ENCODE measurements at regions not wholly inside any gene's neighbourhood (a gene's known extent, or its start where the extent isn't known, plus 50 kb on each side); places are given as distances from the start of the nearest gene placed in this dataset.

DNA sequence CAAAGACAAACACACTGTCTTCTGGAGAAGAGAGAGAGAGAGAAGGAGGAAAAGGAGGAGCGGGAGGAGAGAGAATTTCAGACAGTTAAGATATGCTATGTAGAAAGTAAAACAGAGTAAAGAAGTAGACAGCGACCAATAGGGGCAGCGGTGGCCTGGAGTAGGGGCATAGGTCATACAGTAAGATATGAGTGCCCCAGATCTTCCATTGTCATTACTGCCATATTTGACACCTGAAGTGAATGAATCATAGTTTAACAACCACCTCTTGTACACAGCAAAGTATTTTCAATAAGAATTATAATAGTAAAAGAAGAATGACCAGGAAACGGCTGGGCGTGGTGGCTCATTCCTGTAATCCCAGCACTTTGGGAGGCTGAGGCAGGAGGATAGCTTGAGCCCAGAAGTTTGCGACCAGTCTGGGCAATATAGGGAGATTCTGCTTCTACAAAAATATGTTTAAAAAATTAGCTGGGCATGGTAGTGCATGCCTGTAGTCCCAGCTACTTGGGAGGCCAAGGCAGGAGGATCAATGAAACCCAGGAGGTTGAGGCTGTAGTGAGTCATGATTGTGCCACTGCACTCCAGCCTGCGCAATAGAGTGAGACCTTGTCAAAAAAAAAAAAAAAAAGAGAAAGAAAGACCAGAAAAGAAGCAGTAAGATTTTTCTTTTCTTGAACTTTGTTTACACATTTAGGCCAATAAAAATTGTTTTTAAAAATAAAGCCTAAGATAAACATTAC is 77.0 kb upstream of the GPR158 start:
- DNase-seq: no peak
- Histone ChIP-seq H3K4me1 (ENCODE audit: control insufficient read depth in 1 of 2, insufficient read depth in 2 of 2, low read length in 2 of 2) (no peaks in the 10 kb centered on the region), H3K4me3 (ENCODE audit: low read length in 2 of 2) (no peak overlapping the region), H3K9me3 (ENCODE audit: control insufficient read depth, low read length) (no peaks in the 10 kb centered on the region), H3K36me3 (ENCODE audit: control insufficient read depth in 1 of 2, insufficient read depth in 2 of 2, low read length in 1 of 2) (no peaks in the 10 kb centered on the region), H3K27me3 (ENCODE audit: control insufficient read depth in 1 of 2, insufficient read depth in 2 of 2, low read length in 1 of 2) (no peaks in the 10 kb centered on the region), H3K27ac (ENCODE audit: low read depth in 1 of 2, low read length in 2 of 2) (no peak overlapping the region)
- intact Hi-C loops (cut with DNase I): no loop called here
- no peak for ATAC-seq (ENCODE audit: low FRiP score)
- WGBS, 2 donors: 93 to 96% methylated on average over 7 of the region's 7 CpGs

DNA sequence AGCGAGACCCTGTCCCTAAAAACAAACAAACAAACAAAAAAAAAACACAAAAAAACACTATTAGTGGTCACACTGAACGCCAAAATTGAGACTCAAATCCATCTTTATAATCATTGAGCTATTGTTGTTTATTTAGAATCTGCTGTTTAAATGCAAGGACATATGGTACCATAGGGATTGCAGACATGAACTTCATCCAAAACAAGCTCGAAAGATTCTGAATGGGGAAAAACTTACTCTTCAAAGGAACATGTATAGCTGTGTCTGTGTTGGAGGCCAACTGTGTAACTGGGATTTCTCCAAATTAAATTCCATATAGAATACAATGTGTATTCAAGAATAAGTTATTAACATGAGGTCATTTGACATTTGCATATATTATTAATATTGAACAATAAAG is 74.7 kb upstream of the GPR158 start:
- Histone ChIP-seq H3K4me1 (ENCODE audit: control insufficient read depth in 1 of 2, insufficient read depth in 2 of 2, low read length in 2 of 2) (no peaks in the 10 kb centered on the region), H3K27ac (ENCODE audit: low read depth in 1 of 2, low read length in 2 of 2) (no peak overlapping the region), H3K9me3 (ENCODE audit: control insufficient read depth, low read length) (no peaks in the 10 kb centered on the region), H3K27me3 (ENCODE audit: control insufficient read depth in 1 of 2, insufficient read depth in 2 of 2, low read length in 1 of 2) (no peaks in the 10 kb centered on the region), H3K36me3 (ENCODE audit: control insufficient read depth in 1 of 2, insufficient read depth in 2 of 2, low read length in 1 of 2) (no peaks in the 10 kb centered on the region), H3K4me3 (ENCODE audit: low read length in 2 of 2) (no peak overlapping the region)
- DNase-seq: no peak
- WGBS, 2 donors: 75 to 81% methylated on average over 3 of the region's 3 CpGs
- intact Hi-C loops (cut with DNase I): no loop called here
- no peak for ATAC-seq (ENCODE audit: low FRiP score)

DNA sequence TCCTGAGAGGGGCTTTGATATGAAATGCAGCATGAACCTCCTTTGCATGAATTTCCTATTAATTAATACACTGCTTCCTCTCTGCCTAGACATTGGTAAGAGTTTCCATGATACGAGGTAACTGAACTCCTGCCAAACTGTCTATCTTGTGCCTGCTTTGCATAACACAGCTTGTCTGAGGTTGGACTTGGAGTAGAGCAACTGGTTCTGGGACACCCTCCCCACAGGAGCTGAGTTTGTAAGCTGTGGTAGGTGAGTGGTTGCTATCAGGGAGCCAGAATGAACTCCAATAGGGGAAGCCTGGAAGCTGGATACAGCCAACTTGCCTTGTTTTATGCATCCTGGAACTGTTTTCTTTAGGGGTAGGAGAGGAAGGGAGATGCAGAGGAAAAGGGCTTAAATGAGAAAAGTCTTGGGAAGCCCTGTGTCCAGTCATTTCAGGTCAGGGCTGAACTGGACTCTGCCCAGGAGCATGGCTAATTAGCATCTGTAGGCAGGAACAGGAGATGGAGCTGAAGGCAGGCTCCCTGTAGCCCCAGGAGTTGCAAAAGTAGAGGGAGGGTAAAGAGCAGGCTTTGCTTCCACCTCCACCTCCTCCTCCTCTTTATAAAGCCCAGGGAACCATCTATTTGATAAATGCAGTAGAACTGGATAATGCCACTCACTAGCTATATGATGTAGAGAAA is 73.2 kb upstream of the GPR158 start:
- DNase-seq (no peak), ATAC-seq (ENCODE audit: low FRiP score) (no peak)
- H3K27ac ChIP-seq (ENCODE audit: low read depth in 1 of 2, low read length in 2 of 2): no peak overlapping the region
- H3K9me3 ChIP-seq (ENCODE audit: control insufficient read depth, low read length): no peaks in the 10 kb centered on the region
- intact Hi-C loops (cut with DNase I): no loop called here
- H3K4me3 ChIP-seq (ENCODE audit: low read length in 2 of 2): no peak overlapping the region
- H3K36me3 ChIP-seq (ENCODE audit: control insufficient read depth in 1 of 2, insufficient read depth in 2 of 2, low read length in 1 of 2): no peaks in the 10 kb centered on the region
- H3K27me3 ChIP-seq (ENCODE audit: control insufficient read depth in 1 of 2, insufficient read depth in 2 of 2, low read length in 1 of 2): no peaks in the 10 kb centered on the region
- H3K4me1 ChIP-seq (ENCODE audit: control insufficient read depth in 1 of 2, insufficient read depth in 2 of 2, low read length in 2 of 2): no peaks in the 10 kb centered on the region
- 21 to 23% methylated on average over 1 of the region's 1 CpG for WGBS, 2 donors

DNA sequence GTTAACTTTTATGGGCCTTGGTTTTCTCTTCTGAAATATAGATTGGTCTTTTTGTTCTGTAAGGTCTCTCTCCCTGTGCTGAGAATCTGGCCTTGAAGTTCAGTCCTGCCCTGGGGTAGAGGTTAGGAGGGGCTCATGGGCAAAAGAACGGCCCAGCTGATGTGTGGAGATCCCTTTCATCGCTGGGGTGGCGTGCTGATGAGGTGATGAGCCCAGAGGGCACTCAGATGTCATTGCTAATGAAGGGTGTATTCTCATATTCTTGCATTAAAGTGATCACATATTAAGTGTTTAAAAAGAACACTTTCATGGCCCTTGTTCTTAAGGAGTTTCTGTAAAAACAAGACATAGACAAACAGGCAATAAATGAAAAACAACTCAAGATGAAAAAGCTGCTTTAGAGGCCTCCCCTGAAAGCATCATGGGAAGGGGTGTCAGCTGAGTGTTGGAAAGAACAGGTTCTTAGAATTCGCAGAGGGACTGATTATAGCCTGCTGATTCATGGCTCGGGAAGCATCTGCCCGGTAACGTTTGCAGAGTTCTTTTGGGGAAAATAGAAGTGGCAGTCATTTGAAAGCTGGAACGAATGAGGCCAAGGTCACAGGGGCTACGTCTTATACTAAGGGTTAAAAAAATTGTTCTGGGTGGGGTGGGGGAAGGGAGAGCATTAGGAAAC is 72.5 kb upstream of the GPR158 start:
- no peak overlapping the region for H3K4me3 ChIP-seq (ENCODE audit: low read length in 2 of 2)
- intact Hi-C loops (cut with DNase I): no loop called here
- ATAC-seq (ENCODE audit: low FRiP score) (no peak), DNase-seq (no peak)
- H3K27ac ChIP-seq (ENCODE audit: low read depth in 1 of 2, low read length in 2 of 2): no peak overlapping the region
- no peaks in the 10 kb centered on the region for H3K4me1 ChIP-seq (ENCODE audit: control insufficient read depth in 1 of 2, insufficient read depth in 2 of 2, low read length in 2 of 2)
- WGBS, 2 donors: 70 to 76% methylated on average over 9 of the region's 9 CpGs
- no peaks in the 10 kb centered on the region for H3K9me3 ChIP-seq (ENCODE audit: control insufficient read depth, low read length)
- H3K36me3 ChIP-seq (ENCODE audit: control insufficient read depth in 1 of 2, insufficient read depth in 2 of 2, low read length in 1 of 2): no peaks in the 10 kb centered on the region
- no peaks in the 10 kb centered on the region for H3K27me3 ChIP-seq (ENCODE audit: control insufficient read depth in 1 of 2, insufficient read depth in 2 of 2, low read length in 1 of 2)

DNA sequence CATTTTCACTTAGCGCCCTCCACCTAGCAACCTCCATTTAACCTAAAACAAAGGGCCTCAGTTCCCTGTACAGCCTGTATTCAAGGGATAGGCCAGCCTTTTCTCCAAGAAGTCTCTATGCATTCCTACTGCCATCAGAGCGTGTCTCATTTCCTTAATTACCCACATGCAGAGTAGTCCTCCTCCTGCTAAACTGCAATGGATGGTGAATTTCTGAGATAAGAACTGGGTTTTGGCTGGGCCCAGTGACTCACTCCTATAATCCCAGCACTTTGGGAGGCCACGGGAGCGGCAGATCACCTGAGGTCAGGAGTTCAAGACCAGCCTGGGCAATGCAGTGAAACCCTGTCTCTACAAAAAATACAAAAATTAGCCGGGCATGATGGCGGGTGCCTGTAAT is 71.1 kb upstream of the GPR158 start:
- WGBS, 2 donors: 93 to 97% methylated on average over 6 of the region's 6 CpGs
- no peaks in the 10 kb centered on the region for H3K36me3 ChIP-seq (ENCODE audit: control insufficient read depth in 1 of 2, insufficient read depth in 2 of 2, low read length in 1 of 2)
- DNase-seq: no peak
- H3K27ac ChIP-seq (ENCODE audit: low read depth in 1 of 2, low read length in 2 of 2): no peak overlapping the region
- intact Hi-C loops (cut with DNase I): no loop called here
- no peak for ATAC-seq (ENCODE audit: low FRiP score)
- no peaks in the 10 kb centered on the region for H3K27me3 ChIP-seq (ENCODE audit: control insufficient read depth in 1 of 2, insufficient read depth in 2 of 2, low read length in 1 of 2)
- peaks cover 0 to 2% of the 10 kb centered on the region in 2 donors for H3K4me1 ChIP-seq (ENCODE audit: control insufficient read depth in 1 of 2, insufficient read depth in 2 of 2, low read length in 2 of 2)
- no peaks in the 10 kb centered on the region for H3K9me3 ChIP-seq (ENCODE audit: control insufficient read depth, low read length)
- no peak overlapping the region for H3K4me3 ChIP-seq (ENCODE audit: low read length in 2 of 2)

DNA sequence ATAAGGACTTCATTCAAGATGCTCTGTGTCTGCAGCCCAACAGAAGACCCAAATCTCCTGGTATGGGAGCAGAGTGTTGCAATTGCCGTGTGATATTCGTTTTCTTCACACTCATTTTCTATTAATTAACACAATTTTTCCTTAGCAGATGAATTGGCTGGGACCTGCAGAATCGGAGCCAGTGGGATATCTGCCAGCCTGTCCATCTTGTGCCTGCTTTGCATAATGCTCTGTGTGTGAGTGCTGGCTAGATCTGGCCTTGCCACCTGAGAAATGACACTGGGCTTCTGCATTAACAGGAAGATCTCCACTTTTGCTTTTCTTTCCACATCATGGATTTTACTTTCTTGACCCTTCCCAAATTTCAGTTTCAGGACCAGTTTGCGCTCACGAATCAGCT is 70.4 kb upstream of the GPR158 start:
- Histone ChIP-seq H3K36me3 (ENCODE audit: control insufficient read depth in 1 of 2, insufficient read depth in 2 of 2, low read length in 1 of 2) (no peaks in the 10 kb centered on the region), H3K4me3 (ENCODE audit: low read length in 2 of 2) (no peak overlapping the region), H3K4me1 (ENCODE audit: control insufficient read depth in 1 of 2, insufficient read depth in 2 of 2, low read length in 2 of 2) (peaks cover 0 to 2% of the 10 kb centered on the region in 2 donors), H3K27me3 (ENCODE audit: control insufficient read depth in 1 of 2, insufficient read depth in 2 of 2, low read length in 1 of 2) (no peaks in the 10 kb centered on the region), H3K9me3 (ENCODE audit: control insufficient read depth, low read length) (no peaks in the 10 kb centered on the region), H3K27ac (ENCODE audit: low read depth in 1 of 2, low read length in 2 of 2) (no peak overlapping the region)
- ATAC-seq (ENCODE audit: low FRiP score) (no peak), DNase-seq (no peak)
- intact Hi-C loops (cut with DNase I): no loop called here
- 79% methylated on average over 5 of the region's 5 CpGs for WGBS, 2 donors

DNA sequence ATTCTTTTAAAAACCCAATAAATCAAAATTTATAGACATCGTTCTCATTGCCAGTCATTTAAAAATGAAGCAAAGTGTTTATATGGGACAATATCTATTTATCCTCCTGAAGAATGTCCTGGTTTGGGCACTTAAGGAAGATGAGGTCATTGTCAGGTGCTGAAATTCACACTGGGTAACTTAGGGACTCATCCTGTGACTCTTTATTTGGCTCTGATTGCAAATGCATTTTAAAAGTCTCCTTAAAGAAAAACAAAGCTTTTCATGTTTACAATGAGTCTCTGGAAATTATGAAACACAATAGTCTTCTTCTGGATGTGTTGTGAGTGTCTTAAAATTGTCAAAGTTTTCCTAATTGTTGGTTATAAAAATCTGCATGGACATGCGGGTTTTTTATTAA is 69.5 kb upstream of the GPR158 start:
- no peak for ATAC-seq (ENCODE audit: low FRiP score)
- H3K27me3 ChIP-seq (ENCODE audit: control insufficient read depth in 1 of 2, insufficient read depth in 2 of 2, low read length in 1 of 2): no peaks in the 10 kb centered on the region
- intact Hi-C loops (cut with DNase I): no loop called here
- no peak overlapping the region for H3K27ac ChIP-seq (ENCODE audit: low read depth in 1 of 2, low read length in 2 of 2)
- no peak for DNase-seq
- peaks cover 0 to 2% of the 10 kb centered on the region in 2 donors for H3K4me1 ChIP-seq (ENCODE audit: control insufficient read depth in 1 of 2, insufficient read depth in 2 of 2, low read length in 2 of 2)
- 61 to 78% methylated on average over 2 of the region's 2 CpGs for WGBS, 2 donors
- no peak overlapping the region for H3K4me3 ChIP-seq (ENCODE audit: low read length in 2 of 2)
- H3K9me3 ChIP-seq (ENCODE audit: control insufficient read depth, low read length): no peaks in the 10 kb centered on the region
- no peaks in the 10 kb centered on the region for H3K36me3 ChIP-seq (ENCODE audit: control insufficient read depth in 1 of 2, insufficient read depth in 2 of 2, low read length in 1 of 2)

DNA sequence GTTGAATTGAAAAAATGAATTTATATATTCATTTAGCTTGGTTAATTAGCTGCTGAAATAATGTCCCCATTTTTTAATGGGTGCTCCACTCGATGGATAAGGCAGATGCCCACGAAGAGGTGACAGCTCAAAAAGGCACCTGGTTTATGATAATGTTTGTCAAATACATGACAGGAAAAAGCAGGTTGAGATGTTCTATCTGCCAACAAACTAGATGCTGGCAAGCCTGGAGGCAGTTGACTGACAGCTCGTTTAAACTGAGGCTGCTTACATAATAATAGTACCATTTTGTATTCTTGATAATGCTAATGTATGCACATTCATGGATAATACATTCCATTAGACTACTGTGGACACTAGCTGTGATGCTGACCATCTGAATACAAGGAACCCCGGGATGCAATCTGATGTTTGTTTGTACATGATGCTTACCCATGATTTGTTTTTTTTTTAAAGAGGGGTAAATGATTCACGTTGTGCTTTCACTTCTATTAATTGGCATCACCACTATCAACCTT is 69.0 kb upstream of the GPR158 start:
- intact Hi-C loops (cut with DNase I): no loop called here
- no peak for DNase-seq

More for the DNA sequence above, 69.0 kb upstream of the GPR158 start:
- 31 to 32% methylated on average over 5 of the region's 5 CpGs for WGBS, 2 donors
- Histone ChIP-seq H3K4me3 (ENCODE audit: low read length in 2 of 2) (no peak overlapping the region), H3K4me1 (ENCODE audit: control insufficient read depth in 1 of 2, insufficient read depth in 2 of 2, low read length in 2 of 2) (peaks cover 0 to 2% of the 10 kb centered on the region in 2 donors), H3K27me3 (ENCODE audit: control insufficient read depth in 1 of 2, insufficient read depth in 2 of 2, low read length in 1 of 2) (no peaks in the 10 kb centered on the region), H3K9me3 (ENCODE audit: control insufficient read depth, low read length) (no peaks in the 10 kb centered on the region), H3K27ac (ENCODE audit: low read depth in 1 of 2, low read length in 2 of 2) (no peak overlapping the region), H3K36me3 (ENCODE audit: control insufficient read depth in 1 of 2, insufficient read depth in 2 of 2, low read length in 1 of 2) (no peaks in the 10 kb centered on the region)
- ATAC-seq (ENCODE audit: low FRiP score): no peak

Measured in aorta (tissue), 5 donors.